HCT116 (cell line): ENCODE measurements at regions not wholly inside any gene's neighbourhood (a gene's known extent, or its start where the extent isn't known, plus 50 kb on each side); places are given as distances from the start of the nearest gene placed in this dataset.
"Not testable (repeated sequence)": the region's sequence is repeated elsewhere in the genome, so short reads cannot be mapped to it uniquely, and the experiment has no call there.

ENCODE experiments used
- ATAC-seq: fragments of 200-7000 bp; cut with Tn5 transposase; 2 replicates; pipeline ENCODE4 v1.9.1; 2020; ENCODE audit warnings: mild to moderate bottlenecking, moderate library complexity
- BruUV-seq: library from RNA; stranded (reverse); fragments of 400-500 nt; replicated peaks from 2 replicates; lab custom pipeline; 2021; lab: Mats Ljungman, UMichigan
- CTCF ChIA-PET: fragments of 300-600 bp; sonication (Branson Sonifier 250); formaldehyde crosslinking; loops from one replicate; lab custom pipeline; 2021; ENCODE audit warnings: antibody characterized with exemption; lab: Charles Lee
- POLR2A ChIA-PET: fragments of 300-600, 350-600 bp; sonication (Branson Sonifier 250); formaldehyde crosslinking; loops from one replicate; lab custom pipeline; 2021; ENCODE audit warnings: antibody characterized with exemption; lab: Charles Lee
- RAD21 ChIA-PET, 2 experiments: fragments of 300-600 bp; sonication (Branson Sonifier 250); formaldehyde crosslinking; loops; one replicate each; lab custom pipeline; 2023; ENCODE audit warnings: low total read pairs in 2 of 2; ENCODE audit not compliant: uncharacterized antibody in 2 of 2, unreplicated experiment in 2 of 2, low non-redundant PET in 1 of 2; lab: Charles Lee
- DNase-seq: peaks from one replicate; pipeline ENCODE4 v3.0.0-alpha.2; 2010; ENCODE audit warnings: low read depth, low spot score
- H2AFZ ChIP-seq: fragments of 200-600 bp; shearing (Covaris generic), sonication (generic); 2 replicates; pipeline ENCODE4 v1.6.1; 2017; ENCODE audit warnings: low read depth, mixed run types, mixed read lengths, antibody characterized with exemption, low read length; ENCODE audit not compliant: poor library complexity, severe bottlenecking
- H3K27ac ChIP-seq: 2 replicates; pipeline ENCODE4 v1.5.1; 2012; ENCODE audit warnings: low read depth, low read length
- H3K27me3 ChIP-seq: fragments of 200-600 bp; sonication (generic); 2 replicates; pipeline ENCODE4 v1.6.1; 2016; ENCODE audit warnings: mixed run types, low read length, mixed read lengths; ENCODE audit not compliant: insufficient read depth
- H3K36me3 ChIP-seq, 2 experiments: fragments of 200-500 bp in 1 of 2; fragments of 200-600 bp in 1 of 2; sonication (Bioruptor generic) in 1 of 2; sonication (generic) in 1 of 2; 2 replicates each; pipeline versions ENCODE4 v1.5.1 to v1.6.1; 2014 to 2016; ENCODE audit warnings: low read length in 2 of 2, inconsistent platforms in 1 of 2, mixed read lengths in 1 of 2, mixed run types in 1 of 2; ENCODE audit not compliant: insufficient read depth in 2 of 2, control insufficient read depth in 1 of 2
- H3K4me1 ChIP-seq, 2 experiments: fragments of 200-600 bp in 1 of 2; sonication (generic) in 1 of 2; 2 replicates each; pipeline versions ENCODE4 v1.5.1 to v1.6.1; 2012 to 2017; ENCODE audit warnings: low read length in 2 of 2, inconsistent platforms in 1 of 2, mild to moderate bottlenecking in 1 of 2, mixed read lengths in 1 of 2, mixed run types in 1 of 2, moderate library complexity in 1 of 2; ENCODE audit not compliant: insufficient read depth in 2 of 2, control insufficient read depth in 1 of 2
- H3K4me2 ChIP-seq: fragments of 200-600 bp; sonication (generic); 2 replicates; pipeline ENCODE4 v1.6.1; 2017; ENCODE audit warnings: mixed run types, low read length, mixed read lengths
- H3K4me3 ChIP-seq, 2 experiments: fragments of 200-600 bp in 1 of 2; sonication (generic) in 1 of 2; replicated peaks in 1 of 2; 2 replicates each; pipeline ENCODE4 v1.5.1; 2011 to 2016; ENCODE audit warnings: low read length in 2 of 2, control low read depth in 1 of 2, low read depth in 1 of 2, mild to moderate bottlenecking in 1 of 2, mixed read lengths in 1 of 2, mixed run types in 1 of 2
- H3K79me2 ChIP-seq: fragments of 200-600 bp; sonication (generic); 2 replicates; pipeline ENCODE4 v1.6.1; 2017; ENCODE audit warnings: mild to moderate bottlenecking, mixed run types, low read length, moderate library complexity, mixed read lengths; ENCODE audit not compliant: insufficient read depth
- H3K9ac ChIP-seq: fragments of 200-600 bp; sonication (generic); 2 replicates; pipeline ENCODE4 v1.6.1; 2016; ENCODE audit warnings: low read length, mixed read lengths
- H3K9me2 ChIP-seq: fragments of 200-600 bp; sonication (generic), shearing (Covaris generic); 2 replicates; pipeline ENCODE4 v1.6.1; 2017; ENCODE audit warnings: mixed run types, mild to moderate bottlenecking, moderate library complexity; ENCODE audit not compliant: insufficient read depth
- H3K9me3 ChIP-seq, 2 experiments: fragments of 200-500 bp in 1 of 2; fragments of 200-600 bp in 1 of 2; sonication (Bioruptor generic) in 1 of 2; sonication (generic) in 1 of 2; 2 replicates each; pipeline ENCODE4 v1.6.1; 2014 to 2017; ENCODE audit warnings: low read length in 2 of 2, mixed read lengths in 2 of 2, inconsistent platforms in 1 of 2, low read depth in 1 of 2, mild to moderate bottlenecking in 1 of 2, mixed run types in 1 of 2, moderate library complexity in 1 of 2; ENCODE audit not compliant: control insufficient read depth in 1 of 2, insufficient read depth in 1 of 2
- H4K20me1 ChIP-seq: fragments of 200-600 bp; sonication (generic), shearing (Covaris generic); 2 replicates; pipeline ENCODE4 v1.6.1; 2017; ENCODE audit warnings: mixed run types, mild to moderate bottlenecking, moderate library complexity; ENCODE audit not compliant: insufficient read depth
- ATF3 ChIP-seq: IDR thresholded peaks from 2 replicates; pipeline ENCODE4 v1.6.1; 2012
- CBX3 ChIP-seq: IDR thresholded peaks from 2 replicates; pipeline ENCODE4 v1.6.1; 2012; ENCODE audit warnings: low read depth
- EGR1 ChIP-seq: IDR thresholded peaks from 2 replicates; pipeline ENCODE4 v1.6.1; 2012; ENCODE audit warnings: low read depth
- EZH2 ChIP-seq: fragments of 200-600 bp; sonication (generic); IDR thresholded peaks from 2 replicates; pipeline ENCODE4 v1.6.1; 2017; ENCODE audit warnings: antibody characterized with exemption, mixed run types
- EZH2phosphoT487 ChIP-seq: fragments of 200-600 bp; IDR thresholded peaks from 2 replicates; pipeline ENCODE4 v1.6.1; 2018; ENCODE audit warnings: antibody characterized with exemption, borderline replicate concordance
- JUND ChIP-seq: IDR thresholded peaks from 2 replicates; pipeline ENCODE4 v1.6.1; 2012
- POLR2A ChIP-seq: IDR thresholded peaks from 2 replicates; pipeline ENCODE4 v1.7.0; 2011; ENCODE audit warnings: borderline replicate concordance; ENCODE audit not compliant: insufficient read depth, insufficient read length; ENCODE audit errors: extremely low read depth
- POLR2AphosphoS5 ChIP-seq: IDR thresholded peaks from 2 replicates; pipeline ENCODE4 v1.6.1; 2011; ENCODE audit warnings: mild to moderate bottlenecking, low read depth, low read length, moderate library complexity
- RAD21 ChIP-seq: IDR thresholded peaks from 2 replicates; pipeline ENCODE4 v1.6.1; 2012; ENCODE audit warnings: low read depth, mild to moderate bottlenecking
- REST ChIP-seq: IDR thresholded peaks from 2 replicates; pipeline ENCODE4 v1.6.1; 2012; ENCODE audit warnings: low read depth
- SIN3A ChIP-seq: IDR thresholded peaks from 2 replicates; pipeline ENCODE4 v1.6.1; 2012; ENCODE audit warnings: low read depth
- SP1 ChIP-seq: IDR thresholded peaks from 2 replicates; pipeline ENCODE4 v1.6.1; 2012; ENCODE audit warnings: low read depth
- TCF7L2 ChIP-seq: IDR thresholded peaks from 2 replicates; pipeline ENCODE4 v1.7.0; 2011; ENCODE audit warnings: borderline replicate concordance, inconsistent platforms; ENCODE audit not compliant: insufficient read depth, insufficient read length; ENCODE audit errors: extremely low read depth
- ZBTB33 ChIP-seq: IDR thresholded peaks from 2 replicates; pipeline ENCODE4 v1.6.1; 2011; ENCODE audit warnings: mild to moderate bottlenecking, low read length, moderate library complexity; ENCODE audit not compliant: insufficient replicate concordance; ENCODE audit errors: extremely low read depth
- intact Hi-C: fragments of 100-400 bp; cut with micrococcal nuclease; formaldehyde crosslinking; loops from 2 replicates; pipeline ENCODE4 v1.10.0; 2022

GRCh38 chr10:123371626-123372025 lies 217.4 kb downstream of the BUB3 start:
- H3K4me1 ChIP-seq, H4K20me1 ChIP-seq, DNase-seq, BruUV-seq, CTCF ChIA-PET, H3K27ac ChIP-seq, H3K9me2 ChIP-seq, H3K9me3 ChIP-seq, intact Hi-C loops, H3K4me2 ChIP-seq, H3K9ac ChIP-seq, H3K27me3 ChIP-seq, H3K4me3 ChIP-seq, H2AFZ ChIP-seq, H3K36me3 ChIP-seq, H3K79me2 ChIP-seq, RAD21 ChIA-PET, ATAC-seq, POLR2A ChIA-PET: not testable (repeated sequence)

- Histone ChIP-seq H3K4me1 (no peaks in the 10 kb centered on the region), H3K9me2 (no peaks in the 10 kb centered on the region; the same call in 1 of the 2 replicates), H3K9me3 (no peaks in the 10 kb centered on the region), H3K27me3 (no peaks in the 10 kb centered on the region), H4K20me1 (no peaks in the 10 kb centered on the region), H3K27ac (no peak overlapping the region), H3K79me2 (no peaks in the 10 kb centered on the region), H3K4me2 (no peak overlapping the region), H3K9ac (no peak overlapping the region), H3K36me3 (no peaks in the 10 kb centered on the region), H2AFZ (no peak overlapping the region), H3K4me3 (no peak overlapping the region)
- ATAC-seq = no peak
- POLR2A ChIA-PET = no interaction called here
- DNase-seq = no peak
- RAD21 ChIA-PET = no interaction called here
- CTCF ChIA-PET = no interaction called here
- BruUV-seq = no TSS peak
- intact Hi-C loops = no loop called here
- TF ChIP-seq EZH2phosphoT487 (no peak), REST (no peak), ATF3 (no peak), ZBTB33 (no peak), TCF7L2 (no peak), RAD21 (no peak), CBX3 (no peak), POLR2AphosphoS5 (no peak), SP1 (no peak), JUND (no peak), EZH2 (no peak), EGR1 (no peak), POLR2A (no peak), SIN3A (no peak)
These were observed 219.4 kb downstream of the BUB3 start for GRCh38 chr10:123373591-123373990.
